Gastroesophageal sphincter (tissue), 3 donors: ENCODE measurements at regions not wholly inside any gene's neighbourhood (a gene's known extent, or its start where the extent isn't known, plus 50 kb on each side); places are given as distances from the start of the nearest gene placed in this dataset.

ENCODE experiments used
- POLR2A ChIP-seq, 2 donors: fragments of 450-650 bp; IDR thresholded peaks; one replicate each; pipeline ENCODE4 v1.6.1; 2017; ENCODE audit warnings: antibody characterized with exemption in 2 of 2, mild to moderate bottlenecking in 2 of 2, moderate library complexity in 1 of 2
- TF ChIP-seq, protein P1 (sequence below), 4 experiments: fragments of 200-600 bp in 2 of 4; fragments of 450-650 bp in 2 of 4; sonication (generic) in 1 of 4; IDR thresholded peaks; one replicate each; pipeline ENCODE4 v1.5.1; 2017 to 2019; ENCODE audit warnings: antibody characterized with exemption in 4 of 4, mild to moderate bottlenecking in 2 of 4, moderate library complexity in 2 of 4

DNA sequence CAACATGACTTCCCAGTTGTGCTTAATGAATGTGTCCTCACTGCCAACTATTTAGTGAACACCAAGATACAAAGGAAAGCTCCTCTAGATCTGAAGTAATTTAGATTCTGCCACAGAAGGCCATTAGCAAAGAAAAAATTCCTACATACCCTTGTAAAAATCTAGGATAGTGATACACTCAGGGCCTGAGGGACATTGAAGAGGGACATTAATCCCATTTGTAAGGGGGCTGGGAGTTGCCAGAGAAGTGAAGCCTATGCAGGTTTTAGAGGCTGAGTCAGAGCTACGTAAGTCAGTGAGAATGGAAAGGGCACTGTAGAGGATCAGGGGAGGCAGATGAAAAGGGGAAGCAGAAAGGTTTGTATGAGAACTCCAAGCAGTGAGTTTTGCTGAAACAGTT, 286.9 kb upstream of the TARS1 start:
- TF ChIP-seq, protein P1, sequence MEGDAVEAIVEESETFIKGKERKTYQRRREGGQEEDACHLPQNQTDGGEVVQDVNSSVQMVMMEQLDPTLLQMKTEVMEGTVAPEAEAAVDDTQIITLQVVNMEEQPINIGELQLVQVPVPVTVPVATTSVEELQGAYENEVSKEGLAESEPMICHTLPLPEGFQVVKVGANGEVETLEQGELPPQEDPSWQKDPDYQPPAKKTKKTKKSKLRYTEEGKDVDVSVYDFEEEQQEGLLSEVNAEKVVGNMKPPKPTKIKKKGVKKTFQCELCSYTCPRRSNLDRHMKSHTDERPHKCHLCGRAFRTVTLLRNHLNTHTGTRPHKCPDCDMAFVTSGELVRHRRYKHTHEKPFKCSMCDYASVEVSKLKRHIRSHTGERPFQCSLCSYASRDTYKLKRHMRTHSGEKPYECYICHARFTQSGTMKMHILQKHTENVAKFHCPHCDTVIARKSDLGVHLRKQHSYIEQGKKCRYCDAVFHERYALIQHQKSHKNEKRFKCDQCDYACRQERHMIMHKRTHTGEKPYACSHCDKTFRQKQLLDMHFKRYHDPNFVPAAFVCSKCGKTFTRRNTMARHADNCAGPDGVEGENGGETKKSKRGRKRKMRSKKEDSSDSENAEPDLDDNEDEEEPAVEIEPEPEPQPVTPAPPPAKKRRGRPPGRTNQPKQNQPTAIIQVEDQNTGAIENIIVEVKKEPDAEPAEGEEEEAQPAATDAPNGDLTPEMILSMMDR (IDR thresholded peaks at IDR 0.05): no peak
- no peak for TF ChIP-seq POLR2A (IDR thresholded peaks at IDR 0.05)
